GM19452 (cell line): ENCODE measurements at regions not wholly inside any gene's neighbourhood (a gene's known extent, or its start where the extent isn't known, plus 50 kb on each side); places are given as distances from the start of the nearest gene placed in this dataset.

Experiments
- ATAC-seq: cut with Tn5 transposase; IDR thresholded peaks from one replicate; pipeline ENCODE4 v1.9.1; 2021; ENCODE audit not compliant: unreplicated experiment

DNA sequence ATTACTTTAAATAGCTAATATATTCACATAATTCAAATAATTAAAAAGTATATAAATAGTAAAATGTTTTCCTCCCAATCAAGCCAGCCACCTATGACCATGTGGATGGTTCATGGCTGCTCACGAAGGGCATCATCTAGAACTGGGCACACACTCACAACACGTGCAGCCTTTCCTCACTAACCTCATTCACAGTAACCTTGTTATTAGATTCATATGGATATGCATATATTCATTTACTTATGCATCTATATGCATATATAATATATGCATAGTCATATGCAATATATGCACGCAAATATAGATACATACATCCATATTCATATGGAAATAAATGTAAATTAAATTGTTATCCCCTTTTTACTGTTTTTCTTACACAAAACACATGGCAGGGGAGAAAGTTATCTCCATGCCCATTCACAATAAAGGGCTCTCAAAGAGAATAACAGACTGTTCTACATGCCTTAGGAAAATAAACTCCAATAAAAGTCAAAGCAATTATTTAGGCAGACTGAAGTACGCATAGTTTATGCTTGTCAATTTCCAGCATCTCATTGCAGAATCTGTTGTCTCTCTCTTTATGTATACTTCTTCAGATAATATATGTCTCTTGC is 163.9 kb upstream of the ADGRL3 start:
- no peak for ATAC-seq

DNA sequence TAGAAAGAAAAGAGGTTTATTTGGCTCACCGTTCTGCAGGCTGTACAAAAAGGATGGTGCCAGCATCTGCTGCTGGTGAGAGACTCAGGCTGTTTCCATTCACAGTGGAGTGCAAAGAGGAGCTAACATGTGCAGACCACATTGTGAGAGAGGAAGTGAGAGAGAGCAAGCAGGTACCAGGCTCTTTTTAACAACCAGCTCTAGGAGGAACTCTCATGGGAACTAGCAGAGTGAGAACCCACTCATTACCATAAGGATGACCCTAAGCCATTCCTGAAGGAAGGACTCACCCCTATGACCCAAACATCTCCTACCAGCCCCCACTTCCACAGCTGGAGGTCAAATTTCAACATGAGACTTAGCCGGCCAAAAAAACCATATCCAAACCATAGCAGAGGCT is 158.6 kb upstream of the ADGRL3 start:
- ATAC-seq: no peak

DNA sequence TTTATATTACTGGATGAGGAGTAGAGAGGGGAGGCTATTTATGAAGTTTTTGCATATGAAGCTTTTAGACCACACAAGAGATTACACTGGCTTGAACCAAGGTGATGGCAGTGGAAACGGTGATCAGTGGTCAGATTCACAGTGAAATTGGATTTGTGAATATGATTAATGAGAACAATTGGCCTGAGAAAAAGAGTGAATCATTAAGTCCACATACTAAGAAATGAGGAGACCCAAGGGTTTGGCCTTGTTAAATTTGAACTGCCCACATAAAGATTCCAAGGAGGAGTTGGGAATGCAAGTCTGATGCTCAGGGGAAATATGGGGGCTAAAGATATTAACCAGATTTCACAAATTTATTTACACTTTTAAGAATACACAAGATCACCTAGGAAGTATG is 155.3 kb upstream of the ADGRL3 start:
- ATAC-seq: no peak

DNA sequence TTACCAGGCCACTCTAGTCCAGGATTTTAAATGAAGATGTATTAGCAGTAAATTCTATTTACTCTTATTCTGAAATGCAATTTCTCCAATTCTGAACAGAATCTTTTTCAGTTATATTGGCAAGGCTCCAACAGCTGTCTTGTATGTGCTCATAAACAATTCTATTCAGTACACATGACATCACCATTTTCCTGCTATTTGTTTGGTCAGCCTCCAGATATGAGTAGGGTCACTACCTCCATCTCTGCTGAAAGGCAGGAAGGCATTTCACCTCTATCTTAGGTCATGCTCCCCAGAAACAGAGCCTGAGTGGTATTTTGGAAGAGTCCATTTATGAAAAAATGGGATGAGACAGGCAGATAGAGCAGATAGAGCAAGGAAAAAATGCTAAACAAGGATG is 151.1 kb upstream of the ADGRL3 start:
- no peak for ATAC-seq

DNA sequence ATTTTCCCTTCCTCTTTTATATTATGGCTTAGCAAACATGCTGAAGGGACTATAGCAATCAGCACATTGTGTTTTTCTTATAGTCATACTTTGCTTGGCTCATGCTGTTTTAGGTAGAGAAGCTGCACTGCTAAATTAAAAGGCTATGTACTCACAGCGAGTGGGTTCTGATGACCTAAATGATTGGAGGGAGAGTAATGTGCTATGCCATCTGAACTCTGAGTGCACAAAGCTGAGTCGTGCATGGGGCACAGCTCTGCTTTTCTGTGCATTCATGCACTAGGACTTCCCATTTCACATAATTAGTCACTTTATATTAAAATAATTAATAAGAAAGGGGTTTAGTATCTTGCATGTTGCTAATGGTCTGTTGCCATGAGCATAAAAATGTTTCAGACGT is 132.7 kb upstream of the ADGRL3 start:
- ATAC-seq: no peak

DNA sequence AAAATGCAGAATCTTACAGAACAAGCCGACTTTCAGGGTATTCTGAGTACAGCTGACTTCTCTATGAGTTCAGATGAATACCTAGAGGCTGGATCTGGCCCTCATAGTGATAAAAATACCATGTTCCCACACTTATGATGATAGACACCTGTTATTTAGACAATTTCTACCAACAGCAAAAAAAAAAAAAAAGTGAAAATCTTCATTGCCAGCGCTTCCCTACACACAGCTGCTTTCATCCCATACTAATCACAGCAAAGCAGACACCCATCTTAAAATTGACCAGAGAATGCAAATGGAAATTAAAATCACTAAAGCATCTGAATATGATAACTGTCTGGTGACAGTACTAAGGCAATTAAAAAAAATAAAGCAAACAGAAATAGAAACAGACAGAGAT is 132.1 kb upstream of the ADGRL3 start:
- ATAC-seq: no peak

DNA sequence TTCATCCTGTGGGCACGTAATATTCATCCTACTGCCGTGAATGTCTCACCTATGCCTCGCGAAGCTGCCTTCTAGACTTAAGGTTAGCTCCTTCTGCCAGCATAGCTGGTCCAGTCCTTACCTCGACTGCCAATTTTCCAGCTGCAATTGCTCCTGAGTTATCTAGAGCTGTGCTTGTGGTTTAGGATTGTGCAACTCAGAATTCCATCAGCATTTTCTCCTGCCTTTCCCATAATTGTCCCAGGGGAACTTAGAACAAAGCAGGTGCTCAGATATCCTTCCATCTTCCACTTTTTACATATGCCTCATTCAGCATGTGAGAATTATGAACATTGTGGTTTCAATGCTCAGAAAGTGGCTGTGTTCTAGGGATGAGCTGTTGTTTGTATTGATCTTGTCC is 131.4 kb upstream of the ADGRL3 start:
- no peak for ATAC-seq

DNA sequence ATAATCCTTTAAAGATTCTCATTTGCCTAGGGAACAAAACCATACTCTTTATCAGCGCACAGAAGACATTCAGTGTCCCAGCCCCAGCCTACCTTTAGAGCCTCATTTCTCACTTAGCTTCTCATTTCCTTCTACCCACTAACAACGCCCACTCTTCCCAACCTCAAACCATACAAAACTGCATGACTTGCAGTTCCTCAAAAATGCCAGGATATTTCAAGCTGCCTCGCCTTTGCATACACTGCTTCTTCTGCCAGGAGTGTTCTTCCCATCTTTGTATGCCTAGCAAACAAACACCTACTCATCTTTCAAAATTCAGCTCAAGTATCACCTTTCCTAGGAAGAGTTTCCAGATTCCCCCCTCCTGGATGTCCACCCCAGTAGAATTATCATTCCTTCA is 129.9 kb upstream of the ADGRL3 start:
- ATAC-seq: no peak

DNA sequence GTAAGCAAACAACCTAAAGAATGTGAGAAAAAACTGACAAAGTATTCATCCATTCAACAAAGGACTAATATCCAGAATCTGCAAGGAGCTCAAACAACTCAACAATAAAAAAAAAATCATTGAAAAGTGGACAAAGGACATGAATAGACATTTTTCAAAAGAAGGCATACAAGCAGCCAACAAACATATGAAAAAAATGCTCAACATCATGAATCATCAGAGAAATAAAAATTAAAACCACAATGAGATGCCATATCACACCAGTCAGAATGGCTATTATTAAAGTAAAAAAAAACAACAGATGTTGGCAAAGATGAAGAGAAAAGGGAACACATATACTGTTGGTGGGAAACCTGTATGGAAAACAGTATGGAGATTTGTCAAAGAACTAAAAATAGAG is 120.7 kb upstream of the ADGRL3 start:
- no peak for ATAC-seq

DNA sequence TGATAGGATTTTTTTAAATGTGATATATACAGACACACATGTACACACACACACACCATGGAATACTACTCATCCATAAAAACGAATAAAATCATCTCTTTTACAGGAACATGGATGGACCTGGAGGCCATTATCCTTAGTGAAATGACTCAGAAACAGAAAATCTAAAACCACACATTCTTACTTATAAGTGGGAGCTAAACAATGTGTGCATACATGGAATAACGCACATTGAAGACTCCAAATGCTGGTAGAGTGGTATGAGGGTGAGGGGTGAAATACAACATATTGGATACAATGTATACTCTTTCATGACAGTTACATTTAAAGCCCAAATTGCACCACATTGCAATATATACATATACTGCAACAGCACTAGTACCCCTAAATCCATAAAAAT is 120.2 kb upstream of the ADGRL3 start:
- no peak for ATAC-seq

DNA sequence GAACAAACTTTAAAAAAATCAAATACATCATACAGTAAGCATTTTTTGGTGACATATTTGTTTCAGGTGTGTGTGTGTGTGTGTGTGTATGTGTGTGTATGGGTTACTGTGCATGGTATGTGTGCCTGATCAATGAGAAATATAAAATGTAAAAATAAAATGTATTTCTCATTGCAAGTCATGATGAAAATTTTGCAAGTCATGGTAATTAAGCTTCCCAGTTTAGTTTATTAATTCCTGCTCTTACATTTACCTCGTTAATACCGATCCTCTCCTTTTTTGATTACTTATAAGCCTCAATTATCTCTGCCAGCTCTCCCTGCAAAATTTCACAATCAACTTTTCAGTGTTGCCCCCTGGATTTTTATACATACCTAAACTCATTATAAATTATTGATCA is 114.6 kb upstream of the ADGRL3 start:
- no peak for ATAC-seq

DNA sequence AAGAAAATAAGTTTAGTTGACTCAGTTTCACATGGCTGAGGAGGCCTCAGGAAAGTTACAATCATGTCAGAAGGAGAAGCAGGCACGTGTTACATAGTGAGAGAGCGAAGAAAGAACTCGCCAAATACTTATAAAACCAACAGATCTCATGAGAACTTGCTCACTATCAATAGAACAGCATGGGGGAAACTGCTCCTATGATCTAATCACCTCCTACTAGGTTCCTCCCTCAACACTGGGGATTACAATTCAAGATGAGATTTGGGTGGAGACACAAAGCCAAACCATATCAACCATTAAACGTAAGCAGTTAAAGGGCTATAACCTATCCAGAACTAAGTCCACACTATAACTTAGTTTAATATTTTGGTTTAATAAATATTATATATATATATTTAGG is 113.8 kb upstream of the ADGRL3 start:
- no peak for ATAC-seq

DNA sequence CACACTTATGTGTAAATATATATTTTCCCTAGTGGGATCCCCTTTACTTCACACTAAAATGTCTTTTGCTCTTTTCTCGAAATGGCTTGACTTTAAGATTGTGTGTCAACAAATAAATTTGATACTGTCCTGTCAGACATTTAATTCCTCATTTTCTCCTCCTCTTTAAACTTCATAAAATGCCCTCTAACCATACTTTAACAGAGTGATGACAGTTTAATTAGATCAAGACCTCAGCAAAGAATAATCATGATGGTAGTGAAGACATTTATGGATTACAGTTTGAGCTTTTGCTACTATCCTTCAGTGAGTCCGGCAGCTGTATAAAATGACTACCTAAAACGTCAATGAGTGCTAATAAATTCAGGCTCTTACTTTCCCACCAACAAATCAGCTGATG is 113.1 kb upstream of the ADGRL3 start:
- no peak for ATAC-seq

DNA sequence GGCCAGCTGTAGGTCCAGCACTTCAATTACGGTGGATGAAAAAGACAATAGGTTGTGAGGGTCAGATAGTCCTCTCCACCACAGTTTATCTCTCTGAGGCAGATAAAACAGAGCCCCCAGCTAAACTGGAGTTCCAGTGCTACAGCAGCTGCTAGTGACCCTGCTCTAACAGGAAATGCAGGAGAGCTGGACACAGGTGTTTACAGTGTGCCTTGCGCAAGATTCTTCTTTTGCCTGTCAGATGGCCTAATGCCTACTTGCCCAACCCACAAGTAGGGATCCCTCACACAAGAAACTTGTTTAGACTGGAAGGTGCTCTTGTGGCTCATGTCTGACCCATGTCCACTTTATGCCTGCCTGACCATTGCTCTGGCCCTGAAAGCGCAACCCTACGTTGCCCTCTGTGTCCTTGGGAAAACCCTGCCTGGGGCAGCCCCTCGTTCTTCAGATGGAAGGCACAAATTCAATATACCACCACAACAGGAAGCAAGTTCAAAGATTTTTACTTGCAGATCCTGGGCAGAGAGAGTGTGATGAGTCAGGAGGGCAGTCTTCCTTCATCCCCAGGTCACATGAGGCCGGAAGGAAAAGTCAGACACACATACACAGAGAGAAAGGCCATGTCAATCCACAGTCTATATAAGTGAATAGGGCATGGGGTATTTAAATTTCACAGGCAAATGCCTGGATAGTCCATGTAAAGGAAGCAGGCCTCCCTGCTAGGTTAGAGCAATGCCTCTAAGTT is 105.1 kb upstream of the ADGRL3 start:
- no peak for ATAC-seq

DNA sequence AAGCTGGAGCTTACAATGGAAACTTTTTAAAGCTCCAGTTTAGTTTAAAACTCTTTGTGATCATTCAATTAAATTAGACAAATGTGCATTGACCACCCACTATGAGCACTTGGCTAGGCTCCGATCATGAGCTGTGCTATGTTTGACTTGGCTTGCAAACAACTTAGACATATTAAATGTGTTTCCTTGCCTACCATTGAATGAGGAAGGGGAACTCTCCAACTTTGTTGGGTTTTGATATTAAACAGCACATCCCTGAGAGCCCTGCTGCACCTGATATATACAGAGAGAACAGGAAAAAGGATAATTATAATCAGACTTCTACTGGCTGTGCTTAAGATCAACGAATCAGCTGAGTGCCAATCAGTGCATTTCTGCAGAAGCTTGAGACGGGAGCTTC is 71.4 kb upstream of the ADGRL3 start:
- no peak for ATAC-seq

DNA sequence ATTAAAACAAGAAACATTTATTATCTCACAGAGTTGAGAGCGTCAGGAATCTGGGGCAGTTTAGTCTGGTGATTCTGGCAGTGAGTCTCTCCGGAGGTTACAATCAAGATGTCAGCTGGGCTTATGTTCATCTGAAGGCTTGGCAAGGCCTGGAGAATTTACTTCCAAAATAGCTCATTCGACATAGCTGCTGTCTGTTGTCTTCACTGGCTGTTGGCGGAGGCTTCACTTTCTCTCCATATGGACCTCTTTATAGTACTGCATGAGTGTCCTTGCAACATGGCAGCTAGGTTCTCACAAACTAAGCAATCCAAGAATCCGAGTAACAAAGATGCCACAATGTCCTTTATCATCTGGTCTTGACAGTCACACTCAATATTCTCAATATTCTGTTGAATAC is 70.2 kb upstream of the ADGRL3 start:
- ATAC-seq: no peak

DNA sequence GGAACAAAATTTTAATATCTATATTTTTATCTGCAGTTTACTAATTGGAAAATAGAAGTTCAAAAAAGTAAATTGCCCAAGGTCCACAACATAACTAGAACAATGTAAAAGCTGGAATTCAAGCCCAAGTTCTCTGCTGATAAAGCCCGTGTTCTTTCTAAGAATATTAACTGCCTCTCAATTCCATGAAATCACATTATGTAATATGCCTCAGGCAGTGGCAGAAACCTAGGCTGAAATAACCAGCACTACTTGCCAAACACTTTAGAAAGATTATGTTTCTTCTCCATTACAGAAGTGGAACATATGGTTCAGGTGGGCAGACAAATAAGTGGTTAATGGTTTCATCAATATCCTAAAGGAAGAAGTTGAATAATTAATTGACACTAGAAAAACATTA is 56.7 kb upstream of the ADGRL3 start:
- no peak for ATAC-seq

DNA sequence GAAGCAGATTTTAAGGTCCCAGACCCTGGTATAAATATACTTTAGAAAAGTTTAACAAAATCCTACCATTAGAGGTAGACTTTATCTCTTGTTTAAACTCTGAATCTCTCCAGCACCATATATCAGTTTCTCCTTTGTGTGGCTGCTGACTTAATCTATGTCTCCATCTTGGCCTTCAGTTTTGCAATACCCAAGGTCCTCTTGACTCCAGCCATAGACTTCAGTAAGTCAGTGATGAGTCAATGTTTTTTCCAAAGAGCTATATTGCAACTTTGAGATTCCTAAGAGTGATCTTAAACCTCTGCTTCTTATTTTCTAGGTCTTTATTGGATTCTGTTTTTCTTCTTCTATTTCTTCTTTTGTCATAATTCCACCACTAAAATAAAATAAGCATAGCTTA is 50.8 kb upstream of the ADGRL3 start:
- no peak for ATAC-seq
